HEK293 (cell line): ENCODE measurements at regions not wholly inside any gene's neighbourhood (a gene's known extent, or its start where the extent isn't known, plus 50 kb on each side); places are given as distances from the start of the nearest gene placed in this dataset.

ENCODE experiments used
- CTCF ChIA-PET: fragments of 350-600 bp; formaldehyde crosslinking; extraction: SDS; loops from one replicate; lab custom pipeline; 2021; ENCODE audit warnings: antibody characterized with exemption; lab: Yijun Ruan, JAX
- POLR2A ChIA-PET: fragments of 300-600 bp; formaldehyde crosslinking; extraction: SDS; loops from one replicate; lab custom pipeline; 2020; ENCODE audit warnings: antibody characterized with exemption, inconsistent platforms; lab: Yijun Ruan, JAX
- H3K27ac ChIP-seq: fragments of 200-500 bp; sonication (Bioruptor generic); 2 replicates; pipeline ENCODE4 v1.5.1; 2014; ENCODE audit warnings: low read depth, low read length, control low read depth, inconsistent platforms; ENCODE audit errors: extremely low read depth
- H3K36me3 ChIP-seq, 2 experiments: fragments of 200-500 bp in 1 of 2; sonication (Bioruptor generic) in 1 of 2; 1 replicate in 1 of 2; 2 replicates in 1 of 2; pipeline ENCODE4 v1.5.1; 2014 to 2017; ENCODE audit warnings: inconsistent platforms in 2 of 2, low read length in 2 of 2; ENCODE audit not compliant: control insufficient read depth in 2 of 2, insufficient read depth in 1 of 2
- H3K4me1 ChIP-seq: fragments of 200-500 bp; sonication (Bioruptor generic); 2 replicates; pipeline ENCODE4 v1.5.1; 2014; ENCODE audit warnings: mild to moderate bottlenecking, low read length, inconsistent platforms; ENCODE audit not compliant: control insufficient read depth, insufficient read depth
- H3K4me3 ChIP-seq: 2 replicates; pipeline ENCODE4 v1.5.1; 2011; ENCODE audit warnings: low read depth, mild to moderate bottlenecking, control low read depth, low read length, moderate library complexity
- H3K9me3 ChIP-seq: fragments of 200-500 bp; sonication (Bioruptor generic); 2 replicates; pipeline ENCODE4 v1.5.1; 2014; ENCODE audit warnings: low read depth, low read length, inconsistent platforms; ENCODE audit not compliant: control insufficient read depth, insufficient read depth
- BCL6B ChIP-seq: fragments of 450-650 bp; formaldehyde crosslinking; IDR thresholded peaks from 2 replicates; pipeline ENCODE4 v1.5.1; 2017; ENCODE audit warnings: missing biosample characterization, missing genetic modification characterization
- FEZF1 ChIP-seq: fragments of 450-650 bp; formaldehyde crosslinking; IDR thresholded peaks from 2 replicates; pipeline ENCODE4 v1.5.1; 2016; ENCODE audit warnings: missing biosample characterization, missing genetic modification characterization
- GLIS1 ChIP-seq: fragments of 450-650 bp; formaldehyde crosslinking; IDR thresholded peaks from 2 replicates; pipeline ENCODE4 v1.5.1; 2016; ENCODE audit warnings: missing biosample characterization, missing genetic modification characterization
- KLF16 ChIP-seq: fragments of 450-650 bp; formaldehyde crosslinking; IDR thresholded peaks from 2 replicates; pipeline ENCODE4 v1.5.1; 2017; ENCODE audit warnings: missing biosample characterization, missing genetic modification characterization
- MYNN ChIP-seq: fragments of 450-650 bp; formaldehyde crosslinking; IDR thresholded peaks from 2 replicates; pipeline ENCODE4 v1.5.1; 2016; ENCODE audit warnings: missing biosample characterization, missing genetic modification characterization, borderline replicate concordance
- MZF1 ChIP-seq: fragments of 450-650 bp; formaldehyde crosslinking; IDR thresholded peaks from 2 replicates; pipeline ENCODE4 v1.5.1; 2017; ENCODE audit warnings: missing biosample characterization, missing genetic modification characterization, borderline replicate concordance
- PRDM1 ChIP-seq: fragments of 450-650 bp; formaldehyde crosslinking; IDR thresholded peaks from 2 replicates; pipeline ENCODE4; 2016; ENCODE audit warnings: missing biosample characterization, missing genetic modification characterization
- REPIN1 ChIP-seq: fragments of 450-650 bp; formaldehyde crosslinking; IDR thresholded peaks from 2 replicates; pipeline ENCODE4 v1.5.1; 2017; ENCODE audit warnings: missing biosample characterization, missing genetic modification characterization, low read depth
- SP7 ChIP-seq: fragments of 450-650 bp; formaldehyde crosslinking; IDR thresholded peaks from 2 replicates; pipeline ENCODE4 v1.5.1; 2016; ENCODE audit warnings: missing biosample characterization, missing genetic modification characterization
- ZBTB20 ChIP-seq: fragments of 450-650 bp; formaldehyde crosslinking; IDR thresholded peaks from 2 replicates; pipeline ENCODE4 v1.5.1; 2016; ENCODE audit warnings: missing biosample characterization, missing genetic modification characterization
- ZBTB6 ChIP-seq: fragments of 450-650 bp; formaldehyde crosslinking; IDR thresholded peaks from 2 replicates; pipeline ENCODE4 v1.5.1; 2017; ENCODE audit warnings: missing biosample characterization, missing genetic modification characterization
- ZNF114 ChIP-seq: fragments of 450-650 bp; formaldehyde crosslinking; IDR thresholded peaks from 2 replicates; pipeline ENCODE4 v1.5.0; 2017; ENCODE audit warnings: missing biosample characterization, missing genetic modification characterization
- ZNF169 ChIP-seq: fragments of 450-650 bp; formaldehyde crosslinking; IDR thresholded peaks from 2 replicates; pipeline ENCODE4 v1.5.1; 2016; ENCODE audit warnings: missing biosample characterization, missing genetic modification characterization
- ZNF214 ChIP-seq: fragments of 450-650 bp; formaldehyde crosslinking; IDR thresholded peaks from 2 replicates; pipeline ENCODE4 v1.5.1; 2017; ENCODE audit warnings: missing biosample characterization, mild to moderate bottlenecking, missing genetic modification characterization, borderline replicate concordance
- ZNF223 ChIP-seq: fragments of 450-650 bp; formaldehyde crosslinking; IDR thresholded peaks from 2 replicates; pipeline ENCODE4 v1.5.1; 2016; ENCODE audit warnings: missing biosample characterization, missing genetic modification characterization
- ZNF341 ChIP-seq: fragments of 450-650 bp; formaldehyde crosslinking; IDR thresholded peaks from 2 replicates; pipeline ENCODE4; 2016; ENCODE audit warnings: low read depth, missing biosample characterization, missing genetic modification characterization
- ZNF510 ChIP-seq: fragments of 450-650 bp; formaldehyde crosslinking; IDR thresholded peaks from 2 replicates; pipeline ENCODE4 v1.5.1; 2018; ENCODE audit warnings: mild to moderate bottlenecking, missing genetic modification characterization, missing biosample characterization; ENCODE audit not compliant: insufficient replicate concordance
- ZNF707 ChIP-seq: fragments of 450-650 bp; formaldehyde crosslinking; IDR thresholded peaks from 2 replicates; pipeline ENCODE4 v1.5.1; 2016; ENCODE audit warnings: missing biosample characterization, missing genetic modification characterization
- ZNF76 ChIP-seq: fragments of 450-650 bp; formaldehyde crosslinking; IDR thresholded peaks from 2 replicates; pipeline ENCODE4; 2016; ENCODE audit warnings: low read depth, missing biosample characterization, missing genetic modification characterization, borderline replicate concordance
- ZNF768 ChIP-seq: fragments of 450-650 bp; formaldehyde crosslinking; IDR thresholded peaks from 2 replicates; pipeline ENCODE4 v1.5.1; 2018; ENCODE audit warnings: missing biosample characterization, mild to moderate bottlenecking, missing genetic modification characterization
- ZNF777 ChIP-seq: fragments of 450-650 bp; formaldehyde crosslinking; IDR thresholded peaks from 2 replicates; pipeline ENCODE4 v1.5.1; 2017; ENCODE audit warnings: missing biosample characterization, missing genetic modification characterization, borderline replicate concordance
- TF ChIP-seq, protein P1 (sequence below): fragments of 450-650 bp; formaldehyde crosslinking; IDR thresholded peaks from 2 replicates; pipeline ENCODE4 v1.5.1; 2016; ENCODE audit warnings: missing biosample characterization, missing genetic modification characterization
- TF ChIP-seq, protein P2 (sequence below): sonication (generic); formaldehyde crosslinking; IDR thresholded peaks from 2 replicates; pipeline ENCODE4 v1.8.1; 2022; ENCODE audit warnings: mild to moderate bottlenecking, moderate library complexity, missing genetic modification reagents

DNA sequence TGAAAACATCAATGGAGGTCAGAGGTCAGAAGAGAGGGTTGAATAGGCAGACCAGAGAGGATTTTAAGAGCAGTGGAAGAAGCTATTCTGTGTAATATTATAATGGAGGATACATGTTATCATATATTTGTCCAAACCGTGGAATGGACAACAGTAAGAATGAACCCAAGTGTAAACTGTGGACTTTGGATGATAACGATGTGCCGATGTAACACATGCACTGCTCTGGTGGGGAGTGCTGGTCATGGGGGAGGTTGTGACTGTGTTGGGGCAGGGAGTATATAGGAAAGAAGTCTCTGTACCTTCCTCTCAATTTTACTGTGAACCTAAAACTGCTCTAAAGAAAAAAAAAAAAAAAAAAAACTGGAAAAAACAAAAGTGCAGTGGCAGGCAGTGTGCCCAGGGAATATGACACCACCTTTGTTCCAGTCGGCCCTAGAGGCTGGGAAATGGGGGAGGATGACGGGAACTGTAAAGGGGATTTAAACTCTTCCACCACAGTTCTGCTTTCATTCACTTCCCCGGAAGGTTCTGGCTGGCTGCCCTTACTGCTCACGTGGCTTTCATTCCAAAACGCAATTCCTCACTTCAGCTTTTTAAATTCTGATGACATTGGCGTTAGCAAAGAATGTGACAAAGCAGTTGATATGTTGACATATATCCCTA lies 113.7 kb upstream of the ANKRD1 start:
- Histone ChIP-seq H3K4me3 (no peak overlapping the region), H3K4me1 (peaks cover 3% of the 10 kb centered on the region), H3K27ac (no peak overlapping the region), H3K36me3 (no peaks in the 10 kb centered on the region), H3K9me3 (no peaks in the 10 kb centered on the region)
- TF ChIP-seq MZF1 (tag by site-specific recombination) (peak; percentile 98), ZNF341 (tag by site-specific recombination) (peak; percentile 42; the same call in 1 of the 2 replicates), FEZF1 (tag by site-specific recombination) (peak; percentile 23; the same call in 1 of the 2 replicates), ZNF114 (tag by site-specific recombination) (no peak), BCL6B (tag by site-specific recombination) (no peak), ZNF707 (tag by site-specific recombination) (no peak), ZNF510 (no peak), PRDM1 (tag by site-specific recombination) (0 out of 2 replicates have a peak, but pooled peaks have one; percentile 14), GLIS1 (tag by site-specific recombination) (no peak)
- TF ChIP-seq, protein P1, sequence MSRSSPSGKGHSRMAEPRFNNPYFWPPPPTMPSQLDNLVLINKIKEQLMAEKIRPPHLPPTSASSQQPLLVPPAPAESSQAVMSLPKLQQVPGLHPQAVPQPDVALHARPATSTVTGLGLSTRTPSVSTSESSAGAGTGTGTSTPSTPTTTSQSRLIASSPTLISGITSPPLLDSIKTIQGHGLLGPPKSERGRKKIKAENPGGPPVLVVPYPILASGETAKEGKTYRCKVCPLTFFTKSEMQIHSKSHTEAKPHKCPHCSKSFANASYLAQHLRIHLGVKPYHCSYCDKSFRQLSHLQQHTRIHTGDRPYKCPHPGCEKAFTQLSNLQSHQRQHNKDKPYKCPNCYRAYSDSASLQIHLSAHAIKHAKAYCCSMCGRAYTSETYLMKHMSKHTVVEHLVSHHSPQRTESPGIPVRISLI (tag by site-specific recombination): peak; percentile 72
- CTCF ChIA-PET: interaction anchor here (0.9 kb wide), 1 partner anchor 9 kb away, joined by 3 read pairs; no protein-coding TSS in a partner anchor
- POLR2A ChIA-PET: interaction anchor here (0.6 kb wide), 1 partner anchor 9 kb away, joined by 4 read pairs; no protein-coding TSS in a partner anchor

DNA sequence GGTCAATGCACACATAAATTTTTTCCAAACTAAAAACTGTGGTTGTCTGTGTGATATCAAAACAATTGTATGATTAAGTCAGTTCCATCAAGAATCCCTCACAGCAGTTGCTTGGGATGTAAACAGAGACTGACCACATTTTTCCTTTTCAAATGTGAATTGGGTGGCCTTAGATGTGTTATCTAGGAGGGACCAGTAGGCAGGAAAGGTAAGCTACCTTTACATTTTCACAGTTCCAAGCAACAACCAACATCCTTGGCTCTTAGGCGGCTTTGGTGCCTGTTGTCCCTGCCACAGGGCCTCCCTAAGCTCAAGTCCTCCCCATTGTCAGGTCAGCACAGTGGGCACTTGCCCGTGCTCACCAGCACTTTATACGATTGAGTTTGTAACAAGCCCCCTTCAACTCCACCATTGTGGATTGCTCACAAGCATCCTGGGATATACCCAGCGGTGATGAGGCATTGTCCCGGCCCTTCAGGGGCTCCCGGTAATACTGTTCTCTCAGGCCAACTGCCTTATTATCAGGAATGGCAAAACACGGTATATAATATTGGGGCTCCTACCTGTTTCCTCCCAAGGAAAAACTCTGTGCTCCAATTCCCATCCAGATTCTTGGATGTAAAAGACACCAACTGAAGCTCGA lies 114.9 kb upstream of the ANKRD1 start:
- ChIA-PET POLR2A (no interaction called here), CTCF (interaction anchor here (0.6 to 1.5 kb wide), 5 partner anchors 29 to 288 kb away, joined by 3 to 5 read pairs (median 3); no protein-coding TSS in a partner anchor)
- H3K27ac ChIP-seq: no peak overlapping the region
- no peak overlapping the region for H3K4me3 ChIP-seq
- H3K4me1 ChIP-seq: peaks cover 3% of the 10 kb centered on the region
- H3K9me3 ChIP-seq: no peaks in the 10 kb centered on the region
- TF ChIP-seq ZNF76: no peak
- H3K36me3 ChIP-seq: no peaks in the 10 kb centered on the region

GRCh38 chr10:91036807-91037411 lies 116.0 kb upstream of the ANKRD1 start:
- CTCF ChIA-PET: interaction anchor here (1.5 to 1.7 kb wide), 2 partner anchors 30 to 214 kb away, joined by 5 read pairs; no protein-coding TSS in a partner anchor
- TF ChIP-seq ZNF341 (tag by site-specific recombination) (no peak), ZNF223 (tag by site-specific recombination) (no peak), REPIN1 (no peak), ZBTB20 (tag by site-specific recombination) (no peak), ZBTB6 (tag by site-specific recombination) (no peak), SP7 (tag by site-specific recombination) (no peak), ZNF214 (tag by site-specific recombination) (no peak), ZNF777 (tag by site-specific recombination) (no peak), MYNN (tag by site-specific recombination) (no peak), ZNF768 (tag by site-specific recombination) (no peak), KLF16 (tag by site-specific recombination) (no peak), ZNF169 (tag by site-specific recombination) (no peak)
- TF ChIP-seq, protein P2, sequence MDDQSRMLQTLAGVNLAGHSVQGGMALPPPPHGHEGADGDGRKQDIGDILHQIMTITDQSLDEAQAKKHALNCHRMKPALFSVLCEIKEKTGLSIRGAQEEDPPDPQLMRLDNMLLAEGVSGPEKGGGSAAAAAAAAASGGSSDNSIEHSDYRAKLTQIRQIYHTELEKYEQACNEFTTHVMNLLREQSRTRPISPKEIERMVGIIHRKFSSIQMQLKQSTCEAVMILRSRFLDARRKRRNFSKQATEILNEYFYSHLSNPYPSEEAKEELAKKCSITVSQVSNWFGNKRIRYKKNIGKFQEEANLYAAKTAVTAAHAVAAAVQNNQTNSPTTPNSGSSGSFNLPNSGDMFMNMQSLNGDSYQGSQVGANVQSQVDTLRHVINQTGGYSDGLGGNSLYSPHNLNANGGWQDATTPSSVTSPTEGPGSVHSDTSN (CRISPR knock-in tag): no peak
- POLR2A ChIA-PET: no interaction called here

More at GRCh38 chr10:91036807-91037411, 116.0 kb upstream of the ANKRD1 start:
- no peak overlapping the region for H3K4me3 ChIP-seq
- H3K36me3 ChIP-seq: no peaks in the 10 kb centered on the region
- no peaks in the 10 kb centered on the region for H3K9me3 ChIP-seq
- peaks cover 3% of the 10 kb centered on the region for H3K4me1 ChIP-seq
- no peak overlapping the region for H3K27ac ChIP-seq
